ENCODE measurements at regions not wholly inside any gene's neighbourhood (a gene's known extent, or its start where the extent isn't known, plus 50 kb on each side); places are given as distances from the start of the nearest gene placed in this dataset.

DNA sequence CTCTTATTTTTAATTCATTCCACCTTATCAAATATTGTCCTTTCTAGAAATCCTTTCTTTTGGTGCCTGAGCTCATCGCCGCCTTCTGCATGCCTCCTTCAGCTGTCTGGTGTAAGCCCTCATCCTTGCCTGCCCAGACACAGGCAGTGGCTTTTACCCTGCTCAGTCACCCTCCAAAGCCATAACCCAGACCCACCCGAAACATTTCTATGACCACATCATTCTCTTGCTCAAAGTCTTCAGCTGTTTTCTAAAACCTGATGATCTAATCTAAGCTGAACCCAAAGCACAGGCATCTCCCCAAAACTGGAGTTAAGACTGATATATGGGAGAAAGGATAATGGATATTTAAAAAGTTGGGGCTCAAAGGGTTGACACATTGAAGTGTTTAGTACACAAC is 753.7 kb upstream of the SGCG start:
- no peak for DNase-seq (ENCODE audit: low read depth in 2 of 2)
- TF ChIP-seq, protein P1, sequence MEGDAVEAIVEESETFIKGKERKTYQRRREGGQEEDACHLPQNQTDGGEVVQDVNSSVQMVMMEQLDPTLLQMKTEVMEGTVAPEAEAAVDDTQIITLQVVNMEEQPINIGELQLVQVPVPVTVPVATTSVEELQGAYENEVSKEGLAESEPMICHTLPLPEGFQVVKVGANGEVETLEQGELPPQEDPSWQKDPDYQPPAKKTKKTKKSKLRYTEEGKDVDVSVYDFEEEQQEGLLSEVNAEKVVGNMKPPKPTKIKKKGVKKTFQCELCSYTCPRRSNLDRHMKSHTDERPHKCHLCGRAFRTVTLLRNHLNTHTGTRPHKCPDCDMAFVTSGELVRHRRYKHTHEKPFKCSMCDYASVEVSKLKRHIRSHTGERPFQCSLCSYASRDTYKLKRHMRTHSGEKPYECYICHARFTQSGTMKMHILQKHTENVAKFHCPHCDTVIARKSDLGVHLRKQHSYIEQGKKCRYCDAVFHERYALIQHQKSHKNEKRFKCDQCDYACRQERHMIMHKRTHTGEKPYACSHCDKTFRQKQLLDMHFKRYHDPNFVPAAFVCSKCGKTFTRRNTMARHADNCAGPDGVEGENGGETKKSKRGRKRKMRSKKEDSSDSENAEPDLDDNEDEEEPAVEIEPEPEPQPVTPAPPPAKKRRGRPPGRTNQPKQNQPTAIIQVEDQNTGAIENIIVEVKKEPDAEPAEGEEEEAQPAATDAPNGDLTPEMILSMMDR (IDR thresholded peaks at IDR 0.05; ENCODE audit: low read depth, low read length) = no peak
- no peak overlapping the region for H3K4me3 ChIP-seq (replicated peaks in 1 of 2; ENCODE audit: low read depth in 2 of 2, low read length in 2 of 2)

- H3K4me3 ChIP-seq (replicated peaks in 1 of 2; ENCODE audit: low read depth in 2 of 2, low read length in 2 of 2) = no peak overlapping the region
- TF ChIP-seq, protein P1 (IDR thresholded peaks at IDR 0.05; ENCODE audit: low read depth, low read length) = no peak
- no peak for DNase-seq (ENCODE audit: low read depth in 2 of 2)
These were observed 753.0 kb upstream of the SGCG start for GRCh38 chr13:22427783-22428182.

GRCh38 chr13:22428188-22428828 is 752.5 kb upstream of the SGCG start:
- DNase-seq (ENCODE audit: low read depth in 2 of 2) = peak in 1 of 2 donors; percentile 81
- TF ChIP-seq, protein P1 (IDR thresholded peaks at IDR 0.05; ENCODE audit: low read depth, low read length) = no peak
- H3K4me3 ChIP-seq (replicated peaks in 1 of 2; ENCODE audit: low read depth in 2 of 2, low read length in 2 of 2) = no peak overlapping the region

DNA sequence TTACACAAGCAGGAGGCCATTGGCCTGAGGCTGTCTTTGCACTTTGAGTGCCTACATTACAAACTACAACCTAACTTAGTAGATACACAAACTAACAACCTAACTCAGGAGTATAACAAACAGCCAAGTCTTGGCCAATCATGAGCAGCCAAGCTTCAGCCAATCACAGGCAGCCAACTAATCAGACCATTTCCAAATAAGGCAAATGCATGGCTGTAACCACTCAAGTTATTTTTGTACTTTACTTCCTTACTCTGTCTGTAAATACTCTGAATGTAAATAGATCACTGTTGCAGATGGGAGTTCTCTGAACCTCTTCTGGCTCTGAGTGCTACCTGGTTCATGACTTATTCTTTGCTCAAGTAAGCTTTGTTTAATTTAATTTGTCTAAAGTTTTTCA is 748.1 kb upstream of the SGCG start:
- no peak for DNase-seq (ENCODE audit: low read depth in 2 of 2)
- H3K4me3 ChIP-seq (replicated peaks in 1 of 2; ENCODE audit: low read depth in 2 of 2, low read length in 2 of 2) = no peak overlapping the region
- TF ChIP-seq, protein P1 (IDR thresholded peaks at IDR 0.05; ENCODE audit: low read depth, low read length) = no peak

DNA sequence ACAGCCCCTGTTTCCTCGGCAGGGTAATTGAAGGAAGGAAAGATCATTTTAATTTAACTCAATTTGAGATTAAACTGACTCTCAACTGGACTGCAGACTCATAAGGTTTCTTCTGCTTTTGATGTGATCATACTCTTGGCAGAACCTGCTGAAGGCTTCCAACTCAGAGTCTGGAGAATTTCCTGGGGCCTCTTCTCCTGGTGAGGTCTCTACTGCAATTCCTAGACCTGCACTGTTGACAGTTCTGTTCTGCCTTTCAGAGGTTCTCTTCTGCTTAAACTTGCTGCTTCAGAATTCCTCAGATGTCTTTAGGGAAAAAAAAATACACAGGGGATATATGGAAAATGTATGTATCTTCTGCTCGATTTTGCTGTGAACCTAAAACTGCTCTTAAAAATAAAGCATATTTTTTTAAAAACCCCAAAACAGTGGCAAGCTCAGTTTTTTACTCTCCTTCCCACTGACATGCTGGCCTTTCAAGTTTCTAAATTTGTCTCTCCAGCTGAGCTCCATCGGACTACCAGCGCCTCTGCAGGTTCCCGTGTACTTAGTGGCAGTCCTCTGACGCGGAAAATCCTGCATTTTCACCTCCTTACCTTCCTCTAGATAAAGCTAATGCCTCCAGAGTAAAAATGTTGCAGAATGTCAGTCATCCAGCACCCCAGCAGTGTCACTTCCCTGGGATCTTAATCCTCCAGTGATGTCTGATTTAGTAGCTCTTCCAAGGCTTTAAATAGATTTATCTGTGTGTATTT is 733.5 kb upstream of the SGCG start:
- H3K4me3 ChIP-seq (replicated peaks in 1 of 2; ENCODE audit: low read depth in 2 of 2, low read length in 2 of 2) = no peak overlapping the region
- TF ChIP-seq, protein P1 (IDR thresholded peaks at IDR 0.05; ENCODE audit: low read depth, low read length) = no peak
- no peak for DNase-seq (ENCODE audit: low read depth in 2 of 2)

DNA sequence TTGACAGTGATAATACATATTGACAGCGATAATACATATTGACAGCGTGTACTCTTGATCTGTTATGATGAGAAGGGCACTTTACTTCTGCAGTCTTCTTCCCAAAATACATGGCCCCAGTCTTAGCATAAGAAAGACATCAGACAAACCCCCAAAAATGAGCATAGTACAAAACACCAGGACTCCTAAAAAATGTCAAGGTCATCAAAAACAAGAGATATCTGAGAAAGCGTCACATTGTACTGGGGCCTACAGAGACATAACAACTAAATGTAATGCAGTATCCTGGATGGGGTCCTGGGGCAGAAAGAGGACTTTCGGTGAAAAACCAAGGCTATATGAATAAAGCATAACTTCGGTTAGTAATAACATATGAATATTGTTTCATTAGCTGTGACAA is 731.5 kb upstream of the SGCG start:
- no peak overlapping the region for H3K4me3 ChIP-seq (replicated peaks in 1 of 2; ENCODE audit: low read depth in 2 of 2, low read length in 2 of 2)
- TF ChIP-seq, protein P1 (IDR thresholded peaks at IDR 0.05; ENCODE audit: low read depth, low read length) = no peak
- DNase-seq (ENCODE audit: low read depth in 2 of 2) = no peak
